ENCODE measurements at regions not wholly inside any gene's neighbourhood (a gene's known extent, or its start where the extent isn't known, plus 50 kb on each side); places are given as distances from the start of the nearest gene placed in this dataset.

- BruUV-seq (replicated peaks) = no TSS peak
- Histone ChIP-seq H3K36me3 (ENCODE audit: control insufficient read depth, insufficient read depth, low read length) (no peaks in the 10 kb centered on the region), H3K9me3 (ENCODE audit: control insufficient read depth, insufficient read depth, low read length) (no peaks in the 10 kb centered on the region), H3K27me3 (ENCODE audit: control insufficient read depth, insufficient read depth, low read length) (no peaks in the 10 kb centered on the region), H2BK20ac (ENCODE audit: low read depth, low read length) (no peak overlapping the region), H4K91ac (ENCODE audit: insufficient read depth, low read depth, low read length) (no peak overlapping the region), H3K4ac (ENCODE audit: low read depth, low read length) (no peak overlapping the region), H3K4me3 (ENCODE audit: insufficient read depth, low read depth, low read length) (no peak overlapping the region), H2BK120ac (ENCODE audit: low read depth, low read length) (no peak overlapping the region), H2AFZ (replicated peaks; ENCODE audit: low read length, poor library complexity) (no peak overlapping the region), H3K14ac (replicated peaks; ENCODE audit: low read depth, low read length) (no peak overlapping the region), H3K9ac (ENCODE audit: low read depth, low read length) (no peak overlapping the region), H3K56ac (ENCODE audit: extremely low read depth, insufficient read depth, low read length) (no peak overlapping the region), H3K4me2 (ENCODE audit: low read depth, low read length) (no peak overlapping the region), H3K4me1 (ENCODE audit: control insufficient read depth, insufficient read depth, low read length) (no peaks in the 10 kb centered on the region), H3K23ac (ENCODE audit: low read depth, low read length) (no peak overlapping the region), H4K20me1 (ENCODE audit: insufficient read depth, low read length) (no peaks in the 10 kb centered on the region), H2BK5ac (ENCODE audit: low read depth, low read length, poor library complexity, severe bottlenecking) (no peak overlapping the region), H3K9me1 (ENCODE audit: insufficient read depth, low read length) (no peaks in the 10 kb centered on the region), H4K8ac (ENCODE audit: low read depth in 2 of 2, low read length in 2 of 2) (no peak overlapping the region), H3K79me1 (ENCODE audit: low read depth in 1 of 2, low read length in 2 of 2) (no peaks in the 10 kb centered on the region), H2AK9ac (replicated peaks; ENCODE audit: low read depth, low read length, poor library complexity) (no peak overlapping the region), H2BK15ac (ENCODE audit: low read depth, low read length) (no peak overlapping the region), H3K18ac (ENCODE audit: low read depth, low read length) (no peak overlapping the region), H3K27ac (ENCODE audit: insufficient read depth, low read length) (no peak overlapping the region), H4K5ac (ENCODE audit: low read depth, low read length) (no peak overlapping the region), H2AK5ac (ENCODE audit: low read depth, low read length) (no peak overlapping the region)
- dilution Hi-C loops (cut with HindIII; ENCODE audit: low sequenced_read_pairs, unreplicated experiment) = no loop called here
- WGBS, 2 experiments (ENCODE audit: extremely low coverage in 2 of 2, insufficient read length in 1 of 2) = no CpG with 5 or more reads among the region's 2 CpGs
- ChIA-PET POLR2A (ENCODE audit: unreplicated experiment) (no interaction called here), CTCF (no interaction called here)
- intact Hi-C loops (cut with micrococcal nuclease) = no loop called here
- TF ChIP-seq CTCF (conservative IDR thresholded peaks at IDR 0.05; ENCODE audit: low read depth, low read length) = no peak
- TF ChIP-seq MAZ (IDR thresholded peaks at IDR 0.05; ENCODE audit: borderline replicate concordance, low read depth, low read length) = no peak
- TF ChIP-seq BHLHE40 (IDR thresholded peaks at IDR 0.05; ENCODE audit: low read depth, low read length) = no peak
- TF ChIP-seq RAD21 (IDR thresholded peaks at IDR 0.05; ENCODE audit: low read length) = no peak
- no peak for TF ChIP-seq CEBPB (IDR thresholded peaks at IDR 0.05; ENCODE audit: low read depth, low read length)
- TF ChIP-seq FOS (IDR thresholded peaks at IDR 0.05; ENCODE audit: low read depth, low read length) = no peak
- TF ChIP-seq NFE2L2 (IDR thresholded peaks at IDR 0.05; ENCODE audit: low read depth, low read length) = no peak
- no peak for TF ChIP-seq POLR2A (IDR thresholded peaks at IDR 0.05; ENCODE audit: low read depth, low read length)
- no peak for TF ChIP-seq SMC3 (IDR thresholded peaks at IDR 0.05; ENCODE audit: low read depth, low read length)
- no peak for TF ChIP-seq ELK1 (IDR thresholded peaks at IDR 0.05; ENCODE audit: borderline replicate concordance, low read depth, low read length)
- TF ChIP-seq MXI1 (IDR thresholded peaks at IDR 0.05; ENCODE audit: borderline replicate concordance, low read depth, low read length) = no peak
- TF ChIP-seq RFX5 (IDR thresholded peaks at IDR 0.05; ENCODE audit: low read depth, low read length) = no peak
- TF ChIP-seq CHD1 (IDR thresholded peaks at IDR 0.05; ENCODE audit: low read depth, low read length) = no peak
- no peak for TF ChIP-seq USF2 (IDR thresholded peaks at IDR 0.05; ENCODE audit: low read depth, low read length)
- no peak for TF ChIP-seq MAFK (IDR thresholded peaks at IDR 0.05; ENCODE audit: low read depth, low read length)
- ATAC-seq (ENCODE audit: low read depth) (no peak), DNase-seq (no peak)
- in situ Hi-C loops (cut with MboI; ENCODE audit: low sequenced_read_pairs) = no loop called here
These were observed 95.1 kb downstream of the DKK1 start for GRCh38 chr10:52409195-52409594.

All from IMR-90 (cell line).